ENCODE measurements at regions not wholly inside any gene's neighbourhood (a gene's known extent, or its start where the extent isn't known, plus 50 kb on each side); places are given as distances from the start of the nearest gene placed in this dataset.
"Not testable (repeated sequence)": the region's sequence is repeated elsewhere in the genome, so short reads cannot be mapped to it uniquely, and the experiment has no call there.

DNA sequence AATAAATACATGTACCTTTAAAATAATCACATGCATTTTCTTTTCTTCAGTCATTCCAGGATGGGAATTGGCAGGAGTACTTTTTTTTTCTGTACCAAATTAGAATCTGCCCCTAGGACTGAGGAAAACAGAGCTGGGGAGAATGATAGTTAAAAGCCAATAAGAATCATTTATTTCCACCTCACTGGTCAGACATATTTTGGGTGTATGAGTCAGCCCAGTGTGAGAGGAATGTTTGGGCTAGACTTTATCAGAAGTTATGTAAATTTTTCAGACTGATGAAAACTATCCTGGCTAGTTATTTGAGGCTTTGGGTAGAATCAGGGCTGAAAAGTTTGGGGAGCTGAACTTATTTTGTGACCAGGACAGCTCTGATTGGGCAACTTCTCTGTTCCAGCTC lies 303.1 kb upstream of the NPSR1 start:
- DNase-seq (ENCODE audit: low read depth) = no peak
- H3K4me3 ChIP-seq (ENCODE audit: low read depth, low read length) = no peak overlapping the region
- TF ChIP-seq, protein P1, sequence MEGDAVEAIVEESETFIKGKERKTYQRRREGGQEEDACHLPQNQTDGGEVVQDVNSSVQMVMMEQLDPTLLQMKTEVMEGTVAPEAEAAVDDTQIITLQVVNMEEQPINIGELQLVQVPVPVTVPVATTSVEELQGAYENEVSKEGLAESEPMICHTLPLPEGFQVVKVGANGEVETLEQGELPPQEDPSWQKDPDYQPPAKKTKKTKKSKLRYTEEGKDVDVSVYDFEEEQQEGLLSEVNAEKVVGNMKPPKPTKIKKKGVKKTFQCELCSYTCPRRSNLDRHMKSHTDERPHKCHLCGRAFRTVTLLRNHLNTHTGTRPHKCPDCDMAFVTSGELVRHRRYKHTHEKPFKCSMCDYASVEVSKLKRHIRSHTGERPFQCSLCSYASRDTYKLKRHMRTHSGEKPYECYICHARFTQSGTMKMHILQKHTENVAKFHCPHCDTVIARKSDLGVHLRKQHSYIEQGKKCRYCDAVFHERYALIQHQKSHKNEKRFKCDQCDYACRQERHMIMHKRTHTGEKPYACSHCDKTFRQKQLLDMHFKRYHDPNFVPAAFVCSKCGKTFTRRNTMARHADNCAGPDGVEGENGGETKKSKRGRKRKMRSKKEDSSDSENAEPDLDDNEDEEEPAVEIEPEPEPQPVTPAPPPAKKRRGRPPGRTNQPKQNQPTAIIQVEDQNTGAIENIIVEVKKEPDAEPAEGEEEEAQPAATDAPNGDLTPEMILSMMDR (IDR thresholded peaks at IDR 0.05; ENCODE audit: insufficient read depth, low read depth, low read length, missing control alignments) = no peak

DNA sequence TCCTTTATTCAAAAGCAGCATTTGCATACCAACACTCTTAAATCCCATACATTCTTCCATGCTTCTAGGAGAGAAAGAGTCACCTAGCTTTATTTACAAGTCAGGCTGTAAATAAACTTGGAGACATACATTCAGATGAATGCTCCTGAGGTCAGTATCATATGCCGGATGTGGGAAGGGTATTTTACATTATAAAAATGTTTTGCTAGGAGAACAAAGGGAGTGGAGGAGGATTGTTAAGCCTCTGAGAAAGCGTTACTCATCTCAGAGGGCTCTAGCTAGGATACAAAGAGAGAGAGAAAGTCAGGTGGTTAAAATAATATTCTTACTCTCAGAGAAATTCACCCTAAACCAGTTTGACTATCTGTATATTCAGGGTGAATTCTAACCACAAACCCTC lies 300.9 kb upstream of the NPSR1 start:
- no peak for DNase-seq (ENCODE audit: low read depth)
- no peak overlapping the region for H3K4me3 ChIP-seq (ENCODE audit: low read depth, low read length)
- TF ChIP-seq, protein P1 (IDR thresholded peaks at IDR 0.05; ENCODE audit: insufficient read depth, low read depth, low read length, missing control alignments) = no peak

DNA sequence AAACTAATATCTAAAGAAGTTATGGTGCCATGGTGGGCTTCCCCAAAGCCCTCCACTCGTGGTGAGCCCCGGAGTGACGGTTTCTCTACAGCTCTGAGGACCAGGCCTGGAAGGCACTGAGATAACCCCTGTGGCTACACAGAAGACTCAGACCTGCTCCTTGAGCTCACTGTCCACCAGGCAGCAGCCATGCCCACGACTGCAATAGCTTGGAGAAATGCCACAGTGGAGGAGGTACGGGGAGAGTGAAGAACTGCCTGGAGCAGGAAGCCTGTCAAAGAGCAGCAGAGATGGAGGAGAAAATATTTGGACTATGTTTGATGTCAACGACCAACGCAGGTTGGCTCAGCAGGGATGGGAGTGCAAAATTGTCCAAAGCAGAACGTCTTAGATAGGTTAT lies 300.1 kb upstream of the NPSR1 start:
- TF ChIP-seq, protein P1 (IDR thresholded peaks at IDR 0.05; ENCODE audit: insufficient read depth, low read depth, low read length, missing control alignments) = no peak

DNA sequence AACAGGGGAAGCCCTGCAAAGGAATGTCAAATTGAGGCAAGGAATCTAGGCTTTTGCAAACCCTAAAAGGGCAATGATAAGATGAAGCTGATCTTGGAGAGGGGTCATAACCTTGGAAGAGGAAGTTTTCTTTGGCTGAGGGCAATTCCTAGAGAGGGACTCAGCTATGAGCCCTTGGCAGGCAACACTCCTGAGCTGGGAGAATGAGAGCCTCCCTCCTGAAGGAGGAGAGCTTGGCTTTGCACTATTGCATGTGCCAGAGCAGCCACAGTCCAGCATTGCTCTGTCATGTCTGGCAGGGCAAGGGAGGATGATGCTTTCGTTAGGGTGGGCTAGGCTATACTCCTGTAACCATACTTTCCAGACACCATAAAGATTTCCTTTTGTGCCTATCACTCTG lies 299.4 kb upstream of the NPSR1 start:
- H3K4me3 ChIP-seq (ENCODE audit: low read depth, low read length); DNase-seq (ENCODE audit: low read depth): not testable (repeated sequence)

More for the DNA sequence above, 300.1 kb upstream of the NPSR1 start:
- no peak for DNase-seq (ENCODE audit: low read depth)
- H3K4me3 ChIP-seq (ENCODE audit: low read depth, low read length) = no peak overlapping the region

DNA sequence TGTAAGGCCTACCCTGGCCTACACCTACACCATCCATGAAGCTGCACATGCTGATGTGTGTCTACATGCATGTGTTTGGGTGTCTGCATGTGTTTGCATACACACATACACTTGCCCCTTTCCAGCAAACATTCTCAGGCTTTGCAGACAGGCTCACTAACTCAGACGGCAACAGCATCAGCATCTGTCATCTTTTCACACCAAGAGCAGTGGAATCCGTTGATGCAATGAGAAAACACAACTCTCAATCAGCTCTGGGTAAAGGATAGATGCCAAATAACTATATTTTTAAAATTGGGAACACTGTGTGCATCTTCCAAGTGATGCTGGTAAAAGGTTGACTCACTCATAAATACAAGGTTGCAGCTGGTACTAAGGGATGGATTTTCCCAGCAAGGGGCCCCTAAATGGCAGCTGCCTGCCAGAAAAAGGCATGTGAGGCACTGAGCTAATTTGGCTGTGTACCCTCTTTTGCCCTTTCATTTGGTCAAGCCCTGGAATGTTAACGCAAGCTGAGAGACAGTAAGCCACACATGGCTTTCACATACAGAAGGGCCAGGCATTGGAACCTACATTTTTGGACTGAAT lies 296.3 kb upstream of the NPSR1 start:
- TF ChIP-seq, protein P1 (IDR thresholded peaks at IDR 0.05; ENCODE audit: insufficient read depth, low read depth, low read length, missing control alignments) = no peak
- no peak for DNase-seq (ENCODE audit: low read depth)
- H3K4me3 ChIP-seq (ENCODE audit: low read depth, low read length) = no peak overlapping the region

DNA sequence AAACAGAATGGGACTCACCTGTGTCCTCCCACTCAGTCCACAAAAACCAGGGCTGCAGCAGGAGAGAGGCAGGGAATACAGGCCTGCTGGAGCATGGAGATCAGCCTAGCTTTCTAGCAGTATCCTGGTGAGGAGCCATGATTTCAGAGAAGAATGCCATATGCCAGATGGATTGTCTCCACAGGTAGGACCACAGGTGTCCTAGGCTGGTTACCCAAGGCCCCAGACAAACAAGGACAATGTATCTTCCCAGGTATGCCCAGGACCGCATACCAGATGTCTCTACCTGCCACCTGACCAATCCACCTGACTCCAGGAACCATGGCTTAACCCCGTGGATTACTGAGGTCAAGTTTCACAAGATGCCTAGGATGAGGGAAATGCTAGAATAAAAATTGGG lies 295.4 kb upstream of the NPSR1 start:
- DNase-seq (ENCODE audit: low read depth) = no peak
- TF ChIP-seq, protein P1 (IDR thresholded peaks at IDR 0.05; ENCODE audit: insufficient read depth, low read depth, low read length, missing control alignments) = no peak
- H3K4me3 ChIP-seq (ENCODE audit: low read depth, low read length) = no peak overlapping the region

DNA sequence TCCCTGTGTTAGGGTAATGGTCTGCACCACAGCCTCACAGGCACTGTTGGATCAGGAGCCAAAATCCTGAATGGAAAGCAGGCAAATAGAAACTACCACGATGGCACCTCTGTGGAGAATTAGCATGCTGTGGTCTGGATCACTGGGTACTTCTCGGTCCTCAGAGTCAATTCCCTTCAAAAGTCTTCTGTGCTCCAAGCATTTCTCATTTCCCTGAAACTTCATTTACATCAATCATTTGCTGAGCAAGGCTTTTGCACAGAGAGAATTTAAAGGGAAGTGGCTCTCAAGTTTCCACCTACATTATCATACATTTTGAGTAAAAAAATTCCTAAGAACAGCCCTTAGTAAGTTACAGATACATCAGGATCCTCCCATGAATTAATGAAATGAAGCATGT lies 293.9 kb upstream of the NPSR1 start:
- DNase-seq (ENCODE audit: low read depth) = no peak

More for the DNA sequence above, 293.9 kb upstream of the NPSR1 start:
- H3K4me3 ChIP-seq (ENCODE audit: low read depth, low read length) = no peak overlapping the region
- TF ChIP-seq, protein P1 (IDR thresholded peaks at IDR 0.05; ENCODE audit: insufficient read depth, low read depth, low read length, missing control alignments) = no peak

Data from GM12865 (cell line).